OCI-LY3 (cell line): ENCODE measurements at regions not wholly inside any gene's neighbourhood (a gene's known extent, or its start where the extent isn't known, plus 50 kb on each side); places are given as distances from the start of the nearest gene placed in this dataset.
"Not testable (repeated sequence)": the region's sequence is repeated elsewhere in the genome, so short reads cannot be mapped to it uniquely, and the experiment has no call there.

Experiments
- H2AFZ ChIP-seq: fragments of 200-600, 300-600 bp; shearing (Covaris generic); 2 replicates; pipeline ENCODE4 v1.6.0; 2014; ENCODE audit warnings: antibody characterized with exemption, low read depth, low read length
- H3K27ac ChIP-seq: fragments of 200-600, 300-600 bp; sonication (generic); 2 replicates; pipeline ENCODE4 v1.5.1; 2014; ENCODE audit warnings: mild to moderate bottlenecking, low read length, moderate library complexity, mixed read lengths
- H3K27me3 ChIP-seq: fragments of 200-600, 300-600 bp; sonication (generic); 2 replicates; pipeline ENCODE4 v1.6.1; 2014; ENCODE audit warnings: low read depth, low read length, mixed read lengths
- H3K36me3 ChIP-seq: fragments of 200-600, 300-600 bp; sonication (generic); replicated peaks from 2 replicates; pipeline ENCODE3; 2014; ENCODE audit warnings: low read depth, low read length, mixed read lengths
- H3K4me1 ChIP-seq: fragments of 300-600, 200-600 bp; sonication (generic); 2 replicates; pipeline ENCODE4 v1.6.1; 2014; ENCODE audit warnings: low read length, mixed read lengths
- H3K4me2 ChIP-seq: fragments of 200-600, 300-600 bp; sonication (generic); 2 replicates; pipeline ENCODE4 v1.6.1; 2014; ENCODE audit warnings: low read length, mixed read lengths
- H3K4me3 ChIP-seq: fragments of 300-600, 200-600 bp; sonication (generic); 2 replicates; pipeline ENCODE4 v1.5.1; 2014; ENCODE audit warnings: antibody characterized with exemption, mild to moderate bottlenecking, low read length, moderate library complexity
- H3K79me2 ChIP-seq: fragments of 300-600, 200-600 bp; shearing (Covaris generic); 2 replicates; pipeline ENCODE4 v1.6.1; 2014; ENCODE audit warnings: mild to moderate bottlenecking, low read length, mixed read lengths
- H3K9ac ChIP-seq: fragments of 300-600, 200-600 bp; shearing (Covaris generic); 2 replicates; pipeline ENCODE4 v1.6.0; 2014; ENCODE audit warnings: mild to moderate bottlenecking, low read length, moderate library complexity
- H3K9me3 ChIP-seq: fragments of 200-600, 300-600 bp; shearing (Covaris generic); 2 replicates; pipeline ENCODE4 v1.6.1; 2014; ENCODE audit warnings: low read length, mixed read lengths; ENCODE audit not compliant: insufficient read depth
- H4K20me1 ChIP-seq: fragments of 200-600, 300-600 bp; sonication (generic); 2 replicates; pipeline ENCODE4 v1.6.1; 2016; ENCODE audit warnings: low read length, mixed read lengths; ENCODE audit not compliant: insufficient read depth
- EZH2phosphoT487 ChIP-seq: fragments of 200-600 bp; shearing (Covaris generic); IDR thresholded peaks from 2 replicates; pipeline ENCODE4 v1.6.1; 2018; ENCODE audit warnings: antibody characterized with exemption, mixed run types, low read depth
- TF ChIP-seq, protein P1 (sequence below): fragments of 200-600, 300-600 bp; sonication (generic); IDR thresholded peaks from 2 replicates; pipeline ENCODE4 v1.5.1; 2014; ENCODE audit warnings: antibody characterized with exemption, low read length, low read depth

- H3K4me2 ChIP-seq = no peak overlapping the region
- H3K27me3 ChIP-seq = no peaks in the 10 kb centered on the region
- no peaks in the 10 kb centered on the region for H4K20me1 ChIP-seq
- H3K9me3 ChIP-seq = no peaks in the 10 kb centered on the region
- no peak for TF ChIP-seq EZH2phosphoT487
- TF ChIP-seq, protein P1, sequence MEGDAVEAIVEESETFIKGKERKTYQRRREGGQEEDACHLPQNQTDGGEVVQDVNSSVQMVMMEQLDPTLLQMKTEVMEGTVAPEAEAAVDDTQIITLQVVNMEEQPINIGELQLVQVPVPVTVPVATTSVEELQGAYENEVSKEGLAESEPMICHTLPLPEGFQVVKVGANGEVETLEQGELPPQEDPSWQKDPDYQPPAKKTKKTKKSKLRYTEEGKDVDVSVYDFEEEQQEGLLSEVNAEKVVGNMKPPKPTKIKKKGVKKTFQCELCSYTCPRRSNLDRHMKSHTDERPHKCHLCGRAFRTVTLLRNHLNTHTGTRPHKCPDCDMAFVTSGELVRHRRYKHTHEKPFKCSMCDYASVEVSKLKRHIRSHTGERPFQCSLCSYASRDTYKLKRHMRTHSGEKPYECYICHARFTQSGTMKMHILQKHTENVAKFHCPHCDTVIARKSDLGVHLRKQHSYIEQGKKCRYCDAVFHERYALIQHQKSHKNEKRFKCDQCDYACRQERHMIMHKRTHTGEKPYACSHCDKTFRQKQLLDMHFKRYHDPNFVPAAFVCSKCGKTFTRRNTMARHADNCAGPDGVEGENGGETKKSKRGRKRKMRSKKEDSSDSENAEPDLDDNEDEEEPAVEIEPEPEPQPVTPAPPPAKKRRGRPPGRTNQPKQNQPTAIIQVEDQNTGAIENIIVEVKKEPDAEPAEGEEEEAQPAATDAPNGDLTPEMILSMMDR = no peak
- H3K27ac ChIP-seq = no peak overlapping the region
- H3K4me1 ChIP-seq = no peaks in the 10 kb centered on the region
- H3K4me3 ChIP-seq = no peak overlapping the region
- H2AFZ ChIP-seq = no peak overlapping the region
- H3K79me2 ChIP-seq = no peaks in the 10 kb centered on the region
- no peak overlapping the region for H3K9ac ChIP-seq
- H3K36me3 ChIP-seq = no peaks in the 10 kb centered on the region
Measured at GRCh38 chr5:25516141-25516540, 871.4 kb upstream of the CDH10 start.

GRCh38 chr5:25515525-25515924, 870.7 kb upstream of the CDH10 start:
- Histone ChIP-seq H3K9ac (no peak overlapping the region), H3K36me3 (no peaks in the 10 kb centered on the region), H2AFZ (no peak overlapping the region), H4K20me1 (no peaks in the 10 kb centered on the region), H3K4me1 (no peaks in the 10 kb centered on the region), H3K4me2 (no peak overlapping the region), H3K9me3 (no peaks in the 10 kb centered on the region), H3K27me3 (no peaks in the 10 kb centered on the region), H3K79me2 (no peaks in the 10 kb centered on the region), H3K27ac (no peak overlapping the region), H3K4me3 (no peak overlapping the region)
- TF ChIP-seq, protein P1 = no peak
- no peak for TF ChIP-seq EZH2phosphoT487

- H2AFZ ChIP-seq, H3K4me1 ChIP-seq, H3K9me3 ChIP-seq, H4K20me1 ChIP-seq, H3K27me3 ChIP-seq, H3K36me3 ChIP-seq, H3K4me3 ChIP-seq, H3K4me2 ChIP-seq, H3K27ac ChIP-seq, H3K9ac ChIP-seq, H3K79me2 ChIP-seq: not testable (repeated sequence)
Measured at GRCh38 chr5:25510692-25511091, 865.9 kb upstream of the CDH10 start.

GRCh38 chr5:25508011-25508410, 863.2 kb upstream of the CDH10 start:
- not testable (repeated sequence) for H3K9ac ChIP-seq, H3K79me2 ChIP-seq, H3K27ac ChIP-seq, H3K27me3 ChIP-seq, H4K20me1 ChIP-seq, H3K4me1 ChIP-seq, H3K4me2 ChIP-seq, H3K4me3 ChIP-seq, H3K36me3 ChIP-seq, H3K9me3 ChIP-seq, H2AFZ ChIP-seq

- H3K9ac ChIP-seq = no peak overlapping the region
- H4K20me1 ChIP-seq = no peaks in the 10 kb centered on the region
- H3K9me3 ChIP-seq = no peaks in the 10 kb centered on the region
- no peak for TF ChIP-seq EZH2phosphoT487
- TF ChIP-seq, protein P1 = no peak
- no peaks in the 10 kb centered on the region for H3K4me1 ChIP-seq
- H3K79me2 ChIP-seq = no peaks in the 10 kb centered on the region
- H3K27ac ChIP-seq = no peak overlapping the region
- H3K27me3 ChIP-seq = no peaks in the 10 kb centered on the region
- H3K4me3 ChIP-seq = no peak overlapping the region
- no peak overlapping the region for H2AFZ ChIP-seq
- no peak overlapping the region for H3K4me2 ChIP-seq
- H3K36me3 ChIP-seq = no peaks in the 10 kb centered on the region
Measured at GRCh38 chr5:25500635-25501034, 855.9 kb upstream of the CDH10 start.
